ENCODE measurements at regions not wholly inside any gene's neighbourhood (a gene's known extent, or its start where the extent isn't known, plus 50 kb on each side); places are given as distances from the start of the nearest gene placed in this dataset.

GRCh38 chr7:51621956-51622355 lies 305.3 kb upstream of the COBL start:
- TF ChIP-seq, protein P1, sequence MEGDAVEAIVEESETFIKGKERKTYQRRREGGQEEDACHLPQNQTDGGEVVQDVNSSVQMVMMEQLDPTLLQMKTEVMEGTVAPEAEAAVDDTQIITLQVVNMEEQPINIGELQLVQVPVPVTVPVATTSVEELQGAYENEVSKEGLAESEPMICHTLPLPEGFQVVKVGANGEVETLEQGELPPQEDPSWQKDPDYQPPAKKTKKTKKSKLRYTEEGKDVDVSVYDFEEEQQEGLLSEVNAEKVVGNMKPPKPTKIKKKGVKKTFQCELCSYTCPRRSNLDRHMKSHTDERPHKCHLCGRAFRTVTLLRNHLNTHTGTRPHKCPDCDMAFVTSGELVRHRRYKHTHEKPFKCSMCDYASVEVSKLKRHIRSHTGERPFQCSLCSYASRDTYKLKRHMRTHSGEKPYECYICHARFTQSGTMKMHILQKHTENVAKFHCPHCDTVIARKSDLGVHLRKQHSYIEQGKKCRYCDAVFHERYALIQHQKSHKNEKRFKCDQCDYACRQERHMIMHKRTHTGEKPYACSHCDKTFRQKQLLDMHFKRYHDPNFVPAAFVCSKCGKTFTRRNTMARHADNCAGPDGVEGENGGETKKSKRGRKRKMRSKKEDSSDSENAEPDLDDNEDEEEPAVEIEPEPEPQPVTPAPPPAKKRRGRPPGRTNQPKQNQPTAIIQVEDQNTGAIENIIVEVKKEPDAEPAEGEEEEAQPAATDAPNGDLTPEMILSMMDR (conservative IDR thresholded peaks at IDR 0.05) = no peak
- no peak for TF ChIP-seq EZH2 (IDR thresholded peaks at IDR 0.05; ENCODE audit: low read depth)
